K562 (cell line): ENCODE measurements at regions not wholly inside any gene's neighbourhood (a gene's known extent, or its start where the extent isn't known, plus 50 kb on each side); places are given as distances from the start of the nearest gene placed in this dataset.
"Not testable (repeated sequence)": the region's sequence is repeated elsewhere in the genome, so short reads cannot be mapped to it uniquely, and the experiment has no call there.

Source experiments
- CEBPG ChIP-seq, 3 experiments: fragments of 200-800 bp in 1 of 3; sonication (Bioruptor generic) in 1 of 3; sonication (generic) in 1 of 3; formaldehyde crosslinking in 1 of 3; IDR thresholded peaks in 2 of 3; conservative IDR thresholded peaks in 1 of 3; 2 replicates each; pipeline versions ENCODE4 v1.6.1 to v1.8.0; 2016 to 2022; ENCODE audit warnings: missing compliant biosample characterization in 2 of 3, missing genetic modification characterization in 2 of 3, mild to moderate bottlenecking in 1 of 3, missing genetic modification reagents in 1 of 3
- HOMEZ ChIP-seq: fragments of 250-450 bp; sonication (Bioruptor Pico); IDR thresholded peaks from 2 replicates; pipeline ENCODE4 v1.4.0; 2020; ENCODE audit warnings: mild to moderate bottlenecking, moderate library complexity
- HOXB6 ChIP-seq: fragments of 250-450 bp; sonication (Bioruptor Pico); IDR thresholded peaks from 2 replicates; pipeline ENCODE4 v1.5.1; 2022; ENCODE audit warnings: mild to moderate bottlenecking, borderline replicate concordance
- KDM2B ChIP-seq: fragments of 250-450 bp; sonication (Bioruptor Pico); IDR thresholded peaks from 2 replicates; pipeline ENCODE4 v1.8.0; 2021; ENCODE audit warnings: mild to moderate bottlenecking, moderate library complexity
- MXD1 ChIP-seq: fragments of 250-450 bp; sonication (Bioruptor Pico); IDR thresholded peaks from 2 replicates; pipeline ENCODE4 v1.8.0; 2021; ENCODE audit warnings: borderline replicate concordance, mild to moderate bottlenecking, moderate library complexity; ENCODE audit not compliant: poor library complexity, severe bottlenecking
- NFIX ChIP-seq: fragments of 250-450 bp; sonication (Bioruptor Pico); IDR thresholded peaks from 2 replicates; pipeline ENCODE4 v1.4.0; 2020; ENCODE audit warnings: low read depth, mild to moderate bottlenecking, moderate library complexity
- PTRF ChIP-seq: fragments of 450-650 bp; IDR thresholded peaks from 2 replicates; pipeline ENCODE4 v1.6.1; 2016; ENCODE audit warnings: mild to moderate bottlenecking, missing genetic modification characterization, missing compliant biosample characterization
- SLC30A9 ChIP-seq: fragments of 250-450 bp; sonication (Bioruptor Pico); IDR thresholded peaks from 2 replicates; pipeline ENCODE4 v1.8.0; 2022; ENCODE audit warnings: mild to moderate bottlenecking, moderate library complexity
- SRF ChIP-seq, 2 experiments: fragments of 250-450, 450-650 bp in 1 of 2; sonication (Bioruptor Pico) in 1 of 2; sonication (generic) in 1 of 2; formaldehyde crosslinking; IDR thresholded peaks; 2 replicates each; pipeline versions ENCODE4 v1.5.0 to v1.5.1; 2020 to 2022; ENCODE audit warnings: mild to moderate bottlenecking in 1 of 2, missing genetic modification reagents in 1 of 2
- ZFP30 ChIP-seq: fragments of 250-450 bp; sonication (Bioruptor Pico); IDR thresholded peaks from 2 replicates; pipeline ENCODE4 v1.8.0; 2022; ENCODE audit warnings: moderate library complexity, mild to moderate bottlenecking, inconsistent platforms, borderline replicate concordance
- ZFPM2 ChIP-seq: fragments of 250-450 bp; sonication (Bioruptor Pico); IDR thresholded peaks from 2 replicates; pipeline ENCODE4 v1.5.1; 2022; ENCODE audit warnings: mild to moderate bottlenecking
- ZNF165 ChIP-seq: fragments of 250-450 bp; sonication (Bioruptor Pico); IDR thresholded peaks from 2 replicates; pipeline ENCODE4 v1.4.0; 2020; ENCODE audit warnings: borderline replicate concordance
- ZNF174 ChIP-seq: fragments of 250-450 bp; sonication (Bioruptor Pico); IDR thresholded peaks from 2 replicates; pipeline ENCODE4 v1.4.0; 2020; ENCODE audit warnings: mild to moderate bottlenecking
- ZNF253 ChIP-seq: fragments of 250-450 bp; sonication (Bioruptor Pico); conservative IDR thresholded peaks from 2 replicates; pipeline ENCODE4 v1.6.1; 2021; ENCODE audit warnings: mild to moderate bottlenecking
- ZNF277 ChIP-seq: fragments of 250-450 bp; sonication (Bioruptor Pico); IDR thresholded peaks from 2 replicates; pipeline ENCODE4 v1.8.0; 2022; ENCODE audit warnings: inconsistent platforms, mild to moderate bottlenecking, moderate library complexity, borderline replicate concordance
- ZNF3 ChIP-seq: fragments of 250-450 bp; sonication (Bioruptor Pico); IDR thresholded peaks from 2 replicates; pipeline ENCODE4 v1.5.0; 2021; ENCODE audit warnings: mild to moderate bottlenecking, moderate library complexity
- ZNF436 ChIP-seq: fragments of 250-450, 450-650 bp; sonication (Bioruptor Pico); formaldehyde crosslinking; IDR thresholded peaks from 2 replicates; pipeline ENCODE4 v1.7.0; 2020; ENCODE audit warnings: mild to moderate bottlenecking
- ZNF699 ChIP-seq: fragments of 250-450 bp; sonication (Bioruptor Pico); IDR thresholded peaks from 2 replicates; pipeline ENCODE4 v1.8.0; 2021; ENCODE audit warnings: mild to moderate bottlenecking, moderate library complexity; ENCODE audit not compliant: insufficient replicate concordance
- TF ChIP-seq, protein P1 (sequence below): fragments of 250-450 bp; sonication (Bioruptor Pico); IDR thresholded peaks from 2 replicates; pipeline ENCODE4 v1.8.0; 2022; ENCODE audit warnings: moderate library complexity, mild to moderate bottlenecking, inconsistent platforms
- TF ChIP-seq, protein P2 (sequence below): fragments of 250-450 bp; sonication (Bioruptor Pico); IDR thresholded peaks from 2 replicates; pipeline ENCODE4 v1.8.0; 2021; ENCODE audit warnings: moderate library complexity, mild to moderate bottlenecking, inconsistent platforms
- TF ChIP-seq, protein P3 (sequence below): fragments of 250-450 bp; sonication (Bioruptor Pico); IDR thresholded peaks from 2 replicates; pipeline ENCODE4 v1.4.0; 2020; ENCODE audit warnings: mild to moderate bottlenecking

- TF ChIP-seq ZNF277 (peak; percentile 100), ZNF174 (CRISPR knock-in tag) (peak; percentile 91), SLC30A9 (CRISPR knock-in tag) (peak; percentile 97), SRF (CRISPR knock-in tag; IDR thresholded peaks at IDR 0.05) (peak in 1 of 2 experiments; percentile 72; a peak in 1 of 4 replicates), ZNF436 (CRISPR knock-in tag) (peak; percentile 65), KDM2B (0 out of 2 replicates have a peak, but pooled peaks have one; percentile 26), ZNF3 (CRISPR knock-in tag) (peak; percentile 71; the same call in 1 of the 2 replicates), ZNF165 (0 out of 2 replicates have a peak, but pooled peaks have one; percentile 71), PTRF (tag) (0 out of 2 replicates have a peak, but pooled peaks have one; percentile 39), CEBPG (tag; conservative IDR thresholded peaks at IDR 0.05 in 1 of 2, IDR thresholded peaks at IDR 0.05 in 1 of 2) (peak in 1 of 2 experiments; percentile 34; a peak in 1 of 4 replicates), ZNF253 (CRISPR knock-in tag) (0 out of 2 replicates have a peak, but pooled peaks have one; percentile 54), ZFP30 (CRISPR knock-in tag) (peak; percentile 73; the same call in 1 of the 2 replicates), NFIX (CRISPR knock-in tag) (peak; percentile 88), HOMEZ (CRISPR knock-in tag) (peak; percentile 81; the same call in 1 of the 2 replicates), HOXB6 (peak; percentile 95), ZNF699 (peak; percentile 90), MXD1 (CRISPR knock-in tag) (peak; percentile 69), ZFPM2 (CRISPR knock-in tag) (0 out of 2 replicates have a peak, but pooled peaks have one; percentile 74)
- TF ChIP-seq, protein P1, sequence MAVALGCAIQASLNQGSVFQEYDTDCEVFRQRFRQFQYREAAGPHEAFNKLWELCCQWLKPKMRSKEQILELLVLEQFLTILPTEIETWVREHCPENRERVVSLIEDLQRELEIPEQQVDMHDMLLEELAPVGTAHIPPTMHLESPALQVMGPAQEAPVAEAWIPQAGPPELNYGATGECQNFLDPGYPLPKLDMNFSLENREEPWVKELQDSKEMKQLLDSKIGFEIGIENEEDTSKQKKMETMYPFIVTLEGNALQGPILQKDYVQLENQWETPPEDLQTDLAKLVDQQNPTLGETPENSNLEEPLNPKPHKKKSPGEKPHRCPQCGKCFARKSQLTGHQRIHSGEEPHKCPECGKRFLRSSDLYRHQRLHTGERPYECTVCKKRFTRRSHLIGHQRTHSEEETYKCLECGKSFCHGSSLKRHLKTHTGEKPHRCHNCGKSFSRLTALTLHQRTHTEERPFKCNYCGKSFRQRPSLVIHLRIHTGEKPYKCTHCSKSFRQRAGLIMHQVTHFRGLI, result peak; percentile 94
- TF ChIP-seq, protein P2, sequence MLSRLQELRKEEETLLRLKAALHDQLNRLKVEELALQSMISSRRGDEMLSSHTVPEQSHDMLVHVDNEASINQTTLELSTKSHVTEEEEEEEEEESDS (CRISPR knock-in tag), result peak; percentile 61; the same call in 1 of the 2 replicates
- not testable (repeated sequence) for TF ChIP-seq CEBPG (CRISPR knock-in tag; IDR thresholded peaks at IDR 0.05)
- TF ChIP-seq, protein P3, sequence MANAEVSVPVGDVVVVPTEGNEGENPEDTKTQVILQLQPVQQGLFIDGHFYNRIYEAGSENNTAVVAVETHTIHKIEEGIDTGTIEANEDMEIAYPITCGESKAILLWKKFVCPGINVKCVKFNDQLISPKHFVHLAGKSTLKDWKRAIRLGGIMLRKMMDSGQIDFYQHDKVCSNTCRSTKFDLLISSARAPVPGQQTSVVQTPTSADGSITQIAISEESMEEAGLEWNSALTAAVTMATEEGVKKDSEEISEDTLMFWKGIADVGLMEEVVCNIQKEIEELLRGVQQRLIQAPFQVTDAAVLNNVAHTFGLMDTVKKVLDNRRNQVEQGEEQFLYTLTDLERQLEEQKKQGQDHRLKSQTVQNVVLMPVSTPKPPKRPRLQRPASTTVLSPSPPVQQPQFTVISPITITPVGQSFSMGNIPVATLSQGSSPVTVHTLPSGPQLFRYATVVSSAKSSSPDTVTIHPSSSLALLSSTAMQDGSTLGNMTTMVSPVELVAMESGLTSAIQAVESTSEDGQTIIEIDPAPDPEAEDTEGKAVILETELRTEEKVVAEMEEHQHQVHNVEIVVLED (CRISPR knock-in tag), result peak; percentile 55
These were observed 50.1 kb upstream of the ATP5PO start (continued) for GRCh38 chr21:33965662-33966061.
